ENCODE measurements at regions not wholly inside any gene's neighbourhood (a gene's known extent, or its start where the extent isn't known, plus 50 kb on each side); places are given as distances from the start of the nearest gene placed in this dataset.

DNA sequence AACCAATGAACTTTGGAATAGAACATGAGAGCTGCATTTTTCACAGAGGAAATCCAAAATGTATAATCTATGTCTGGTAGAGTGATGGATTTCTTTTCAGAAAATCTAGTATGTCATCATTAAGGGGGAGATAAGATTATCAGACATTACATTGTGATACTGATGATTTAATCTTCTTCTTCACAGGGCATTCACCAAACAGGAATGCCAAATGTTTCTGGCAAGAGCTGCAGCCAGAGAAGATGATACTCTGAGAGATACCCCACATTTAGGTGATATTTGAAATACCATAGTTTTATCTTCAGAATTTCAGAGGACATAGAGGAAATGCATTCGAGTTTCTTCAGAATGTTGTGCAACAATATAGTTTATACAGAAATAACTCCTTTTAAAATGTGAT, 1523.7 kb upstream of the ADGRL3 start:
- no peak for TF ChIP-seq EZH2 (IDR thresholded peaks at IDR 0.05; ENCODE audit: borderline replicate concordance, low read length)
- TF ChIP-seq, protein P1, sequence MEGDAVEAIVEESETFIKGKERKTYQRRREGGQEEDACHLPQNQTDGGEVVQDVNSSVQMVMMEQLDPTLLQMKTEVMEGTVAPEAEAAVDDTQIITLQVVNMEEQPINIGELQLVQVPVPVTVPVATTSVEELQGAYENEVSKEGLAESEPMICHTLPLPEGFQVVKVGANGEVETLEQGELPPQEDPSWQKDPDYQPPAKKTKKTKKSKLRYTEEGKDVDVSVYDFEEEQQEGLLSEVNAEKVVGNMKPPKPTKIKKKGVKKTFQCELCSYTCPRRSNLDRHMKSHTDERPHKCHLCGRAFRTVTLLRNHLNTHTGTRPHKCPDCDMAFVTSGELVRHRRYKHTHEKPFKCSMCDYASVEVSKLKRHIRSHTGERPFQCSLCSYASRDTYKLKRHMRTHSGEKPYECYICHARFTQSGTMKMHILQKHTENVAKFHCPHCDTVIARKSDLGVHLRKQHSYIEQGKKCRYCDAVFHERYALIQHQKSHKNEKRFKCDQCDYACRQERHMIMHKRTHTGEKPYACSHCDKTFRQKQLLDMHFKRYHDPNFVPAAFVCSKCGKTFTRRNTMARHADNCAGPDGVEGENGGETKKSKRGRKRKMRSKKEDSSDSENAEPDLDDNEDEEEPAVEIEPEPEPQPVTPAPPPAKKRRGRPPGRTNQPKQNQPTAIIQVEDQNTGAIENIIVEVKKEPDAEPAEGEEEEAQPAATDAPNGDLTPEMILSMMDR (conservative IDR thresholded peaks at IDR 0.05 in 1 of 2, IDR thresholded peaks at IDR 0.05 in 1 of 2; ENCODE audit: extremely low read depth in 1 of 2, insufficient read depth in 1 of 2, low read depth in 1 of 2, low read length in 2 of 2) = no peak

Measured in mammary epithelial cell (primary cell).